Gastrocnemius medialis (tissue), 4 donors: ENCODE measurements at regions not wholly inside any gene's neighbourhood (a gene's known extent, or its start where the extent isn't known, plus 50 kb on each side); places are given as distances from the start of the nearest gene placed in this dataset.

Experiments used
- POLR2A ChIP-seq, 2 donors: fragments of 450-650 bp; IDR thresholded peaks; one replicate each; pipeline ENCODE4 v1.6.1; 2017; ENCODE audit warnings: antibody characterized with exemption in 2 of 2, mild to moderate bottlenecking in 2 of 2, moderate library complexity in 2 of 2
- TF ChIP-seq, protein P1 (sequence below), 5 experiments: fragments of 450-650 bp in 3 of 5; fragments of 200-600 bp in 2 of 5; sonication (generic) in 2 of 5; IDR thresholded peaks in 4 of 5; conservative IDR thresholded peaks in 1 of 5; 1 replicate in 4 of 5; 2 replicates in 1 of 5; pipeline ENCODE4 v1.5.1; 2016 to 2019; ENCODE audit warnings: antibody characterized with exemption in 5 of 5, mild to moderate bottlenecking in 3 of 5, moderate library complexity in 3 of 5

DNA sequence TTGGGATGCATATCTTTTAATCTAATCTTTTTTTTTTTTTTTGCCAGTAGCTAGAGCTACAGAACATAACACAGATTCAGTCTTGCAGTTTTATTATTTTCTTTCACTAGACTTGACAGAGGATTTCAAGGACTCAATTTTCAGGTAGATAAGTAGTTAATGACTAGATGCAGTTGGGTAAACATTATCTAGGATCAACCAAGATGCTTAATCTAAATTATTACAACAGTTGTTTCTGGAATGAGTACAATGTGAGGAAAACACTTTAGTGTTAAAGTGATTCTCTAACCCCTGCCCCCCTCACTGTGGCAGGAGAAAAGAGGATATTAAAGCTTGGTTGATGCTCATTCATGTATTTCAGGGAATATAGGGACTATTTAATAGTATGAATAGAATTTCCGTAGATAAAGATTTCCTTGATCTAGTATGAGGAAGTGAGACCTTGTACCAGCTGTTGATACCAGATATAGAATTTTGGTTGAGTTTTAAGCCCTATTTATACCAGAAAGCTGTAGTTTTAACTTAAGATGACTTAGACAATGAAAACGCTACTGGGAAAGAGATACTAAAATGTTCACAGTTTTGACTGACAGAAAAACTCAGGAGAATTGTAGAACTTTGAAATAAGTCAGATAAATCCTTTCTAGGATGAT lies 389.0 kb upstream of the C2CD4B start:
- TF ChIP-seq, protein P1, sequence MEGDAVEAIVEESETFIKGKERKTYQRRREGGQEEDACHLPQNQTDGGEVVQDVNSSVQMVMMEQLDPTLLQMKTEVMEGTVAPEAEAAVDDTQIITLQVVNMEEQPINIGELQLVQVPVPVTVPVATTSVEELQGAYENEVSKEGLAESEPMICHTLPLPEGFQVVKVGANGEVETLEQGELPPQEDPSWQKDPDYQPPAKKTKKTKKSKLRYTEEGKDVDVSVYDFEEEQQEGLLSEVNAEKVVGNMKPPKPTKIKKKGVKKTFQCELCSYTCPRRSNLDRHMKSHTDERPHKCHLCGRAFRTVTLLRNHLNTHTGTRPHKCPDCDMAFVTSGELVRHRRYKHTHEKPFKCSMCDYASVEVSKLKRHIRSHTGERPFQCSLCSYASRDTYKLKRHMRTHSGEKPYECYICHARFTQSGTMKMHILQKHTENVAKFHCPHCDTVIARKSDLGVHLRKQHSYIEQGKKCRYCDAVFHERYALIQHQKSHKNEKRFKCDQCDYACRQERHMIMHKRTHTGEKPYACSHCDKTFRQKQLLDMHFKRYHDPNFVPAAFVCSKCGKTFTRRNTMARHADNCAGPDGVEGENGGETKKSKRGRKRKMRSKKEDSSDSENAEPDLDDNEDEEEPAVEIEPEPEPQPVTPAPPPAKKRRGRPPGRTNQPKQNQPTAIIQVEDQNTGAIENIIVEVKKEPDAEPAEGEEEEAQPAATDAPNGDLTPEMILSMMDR (IDR thresholded peaks at IDR 0.05 in 4 of 5, conservative IDR thresholded peaks at IDR 0.05 in 1 of 5) = no peak
- no peak for TF ChIP-seq POLR2A (IDR thresholded peaks at IDR 0.05)
